MM.1S (cell line): ENCODE measurements at regions not wholly inside any gene's neighbourhood (a gene's known extent, or its start where the extent isn't known, plus 50 kb on each side); places are given as distances from the start of the nearest gene placed in this dataset.

Experiments used
- EZH2 ChIP-seq: fragments of 300-600 bp; sonication (generic); optimal IDR thresholded peaks from 2 replicates; pipeline ENCODE3; 2017; ENCODE audit warnings: low read depth, mild to moderate bottlenecking, antibody characterized with exemption, low read length, mixed read lengths
- EZH2phosphoT487 ChIP-seq: fragments of 300-600 bp; sonication (generic); IDR thresholded peaks from 2 replicates; pipeline ENCODE4 v1.6.1; 2018; ENCODE audit warnings: antibody characterized with exemption, low read length
- TF ChIP-seq, protein P1 (sequence below): fragments of 300-600 bp; sonication (generic); IDR thresholded peaks from 2 replicates; pipeline ENCODE4 v1.5.1; 2016; ENCODE audit warnings: antibody characterized with exemption, low read length, mixed read lengths

DNA sequence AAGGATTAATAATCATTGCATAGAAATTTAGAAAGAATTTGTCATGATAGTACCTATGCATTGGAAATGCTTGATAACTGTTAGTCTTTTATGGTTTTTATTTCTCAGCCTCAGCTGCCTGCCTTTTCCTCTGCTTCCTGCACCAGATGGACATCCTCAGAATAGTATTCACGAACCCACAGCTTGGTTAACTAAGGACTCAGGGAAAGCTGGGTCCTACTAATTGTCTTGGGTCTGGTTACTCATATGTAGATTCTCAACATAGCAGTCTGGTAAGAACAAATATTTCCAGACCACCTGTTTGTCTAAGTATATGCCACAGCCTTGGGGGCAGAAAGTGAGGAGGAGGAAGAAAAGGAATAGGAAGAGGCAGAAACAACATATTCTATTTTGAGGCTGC lies 464.5 kb upstream of the SMARCA2 start:
- TF ChIP-seq, protein P1, sequence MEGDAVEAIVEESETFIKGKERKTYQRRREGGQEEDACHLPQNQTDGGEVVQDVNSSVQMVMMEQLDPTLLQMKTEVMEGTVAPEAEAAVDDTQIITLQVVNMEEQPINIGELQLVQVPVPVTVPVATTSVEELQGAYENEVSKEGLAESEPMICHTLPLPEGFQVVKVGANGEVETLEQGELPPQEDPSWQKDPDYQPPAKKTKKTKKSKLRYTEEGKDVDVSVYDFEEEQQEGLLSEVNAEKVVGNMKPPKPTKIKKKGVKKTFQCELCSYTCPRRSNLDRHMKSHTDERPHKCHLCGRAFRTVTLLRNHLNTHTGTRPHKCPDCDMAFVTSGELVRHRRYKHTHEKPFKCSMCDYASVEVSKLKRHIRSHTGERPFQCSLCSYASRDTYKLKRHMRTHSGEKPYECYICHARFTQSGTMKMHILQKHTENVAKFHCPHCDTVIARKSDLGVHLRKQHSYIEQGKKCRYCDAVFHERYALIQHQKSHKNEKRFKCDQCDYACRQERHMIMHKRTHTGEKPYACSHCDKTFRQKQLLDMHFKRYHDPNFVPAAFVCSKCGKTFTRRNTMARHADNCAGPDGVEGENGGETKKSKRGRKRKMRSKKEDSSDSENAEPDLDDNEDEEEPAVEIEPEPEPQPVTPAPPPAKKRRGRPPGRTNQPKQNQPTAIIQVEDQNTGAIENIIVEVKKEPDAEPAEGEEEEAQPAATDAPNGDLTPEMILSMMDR = no peak
- TF ChIP-seq EZH2 = no peak
- TF ChIP-seq EZH2phosphoT487 = no peak
